SK-N-SH (cell line): ENCODE measurements at regions not wholly inside any gene's neighbourhood (a gene's known extent, or its start where the extent isn't known, plus 50 kb on each side); places are given as distances from the start of the nearest gene placed in this dataset.

ENCODE experiments used
- CTCF ChIA-PET: fragments of 300-600, 350-600 bp; formaldehyde crosslinking; extraction: SDS; loops from one replicate; lab custom pipeline; 2021; lab: Yijun Ruan, JAX
- POLR2A ChIA-PET: fragments of 350-600 bp; sonication (Branson Sonifier 250); formaldehyde crosslinking; extraction: SDS; loops from one replicate; lab custom pipeline; 2020; ENCODE audit warnings: antibody characterized with exemption, inconsistent platforms; lab: Yijun Ruan, JAX
- DNase-seq: peaks from one replicate; pipeline ENCODE4 v3.0.0; 2012
- H2AFZ ChIP-seq: fragments of 200-600 bp; sonication (generic); 2 replicates; pipeline ENCODE4 v1.8.1; 2016; ENCODE audit warnings: antibody characterized with exemption, mild to moderate bottlenecking, low read depth
- H3F3A ChIP-seq: fragments of 200-600 bp; sonication (generic); replicated peaks from 2 replicates; pipeline ENCODE3; 2016; ENCODE audit warnings: antibody characterized with exemption, mild to moderate bottlenecking; ENCODE audit not compliant: insufficient read depth
- H3K27ac ChIP-seq, 2 experiments: fragments of 200-500 bp in 1 of 2; fragments of 200-600 bp in 1 of 2; sonication (Bioruptor generic) in 1 of 2; sonication (generic), shearing (Covaris generic) in 1 of 2; 2 replicates each; pipeline versions ENCODE4 v1.5.1 to v1.6.1; 2014 to 2016; ENCODE audit warnings: low read depth in 2 of 2, inconsistent platforms in 1 of 2, low read length in 1 of 2, mild to moderate bottlenecking in 1 of 2, mixed read lengths in 1 of 2
- H3K27me3 ChIP-seq: fragments of 200-600 bp; sonication (generic), shearing (Covaris generic); 2 replicates; pipeline ENCODE4 v1.6.1; 2016; ENCODE audit warnings: mixed run types; ENCODE audit not compliant: insufficient read depth
- H3K36me3 ChIP-seq, 2 experiments: fragments of 200-500 bp in 1 of 2; fragments of 200-600 bp in 1 of 2; sonication (Bioruptor generic) in 1 of 2; sonication (generic) in 1 of 2; replicated peaks in 1 of 2; 2 replicates each; pipeline versions ENCODE3 to v1.5.1; 2014 to 2016; ENCODE audit warnings: low read length in 1 of 2, mild to moderate bottlenecking in 1 of 2; ENCODE audit not compliant: insufficient read depth in 2 of 2, control insufficient read depth in 1 of 2
- H3K4me1 ChIP-seq, 2 experiments: fragments of 200-500 bp in 1 of 2; fragments of 200-600 bp in 1 of 2; sonication (Bioruptor generic) in 1 of 2; sonication (generic), shearing (Covaris generic) in 1 of 2; 2 replicates each; pipeline versions ENCODE4 v1.5.1 to v1.6.1; 2014 to 2016; ENCODE audit warnings: low read depth in 1 of 2, low read length in 1 of 2, mixed run types in 1 of 2; ENCODE audit not compliant: insufficient read depth in 2 of 2, control insufficient read depth in 1 of 2
- H3K4me2 ChIP-seq: fragments of 200-600 bp; sonication (generic), shearing (Covaris generic); 2 replicates; pipeline ENCODE4 v1.6.1; 2017; ENCODE audit warnings: mixed run types
- H3K4me3 ChIP-seq, 2 experiments: fragments of 200-500 bp in 1 of 2; fragments of 200-600 bp in 1 of 2; sonication (Bioruptor generic) in 1 of 2; sonication (generic), shearing (Covaris generic) in 1 of 2; 2 replicates each; pipeline versions ENCODE4 v1.5.1 to v1.8.1; 2014 to 2016; ENCODE audit warnings: low read depth in 2 of 2, inconsistent platforms in 1 of 2, low read length in 1 of 2, mild to moderate bottlenecking in 1 of 2, mixed read lengths in 1 of 2, moderate library complexity in 1 of 2
- H3K79me2 ChIP-seq: fragments of 200-600 bp; sonication (generic); 2 replicates; pipeline ENCODE4 v1.8.1; 2017; ENCODE audit warnings: mild to moderate bottlenecking; ENCODE audit not compliant: insufficient read depth
- H3K9ac ChIP-seq: fragments of 200-600 bp; sonication (generic); 2 replicates; pipeline ENCODE4 v1.6.1; 2017; ENCODE audit warnings: mixed run types
- H3K9me2 ChIP-seq: fragments of 200-600 bp; sonication (generic); 2 replicates; pipeline ENCODE4 v1.6.1; 2017; ENCODE audit warnings: mixed run types
- H3K9me3 ChIP-seq: fragments of 200-600 bp; sonication (generic); 2 replicates; pipeline ENCODE4 v1.6.1; 2017; ENCODE audit warnings: mixed run types, mild to moderate bottlenecking, moderate library complexity
- H4K20me1 ChIP-seq: fragments of 200-600 bp; sonication (generic); 2 replicates; pipeline ENCODE4 v1.6.1; 2017; ENCODE audit warnings: mild to moderate bottlenecking, mixed run types; ENCODE audit not compliant: insufficient read depth
- EP300 ChIP-seq, 2 experiments: IDR thresholded peaks; 2 replicates each; pipeline versions ENCODE4 v1.4.0 to v1.6.1; 2012; ENCODE audit warnings: borderline replicate concordance in 1 of 2, low read depth in 1 of 2, low read length in 1 of 2
- FOSL2 ChIP-seq: IDR thresholded peaks from 2 replicates; pipeline ENCODE4 v1.4.0; 2012; ENCODE audit warnings: low read depth, mild to moderate bottlenecking, moderate library complexity, borderline replicate concordance
- FOXJ3 ChIP-seq: sonication (generic); formaldehyde crosslinking; IDR thresholded peaks from 2 replicates; pipeline ENCODE4 v1.5.1; 2020; ENCODE audit warnings: mild to moderate bottlenecking, missing genetic modification reagents
- GABPA ChIP-seq: IDR thresholded peaks from 2 replicates; pipeline ENCODE4 v1.4.0; 2012; ENCODE audit warnings: low read depth, mild to moderate bottlenecking
- IRF3 ChIP-seq: fragments of 150-350 bp; IDR thresholded peaks from 2 replicates; pipeline ENCODE4 v1.6.1; 2016; ENCODE audit warnings: mild to moderate bottlenecking, low read depth, low read length
- MXI1 ChIP-seq: IDR thresholded peaks from 2 replicates; pipeline ENCODE4 v1.6.1; 2012; ENCODE audit warnings: mild to moderate bottlenecking, low read depth, low read length, improper control_type of control experiment
- PBX3 ChIP-seq: IDR thresholded peaks from 2 replicates; pipeline ENCODE4; 2012
- RAD21 ChIP-seq: IDR thresholded peaks from 2 replicates; pipeline ENCODE4 v1.6.1; 2012; ENCODE audit warnings: mild to moderate bottlenecking, low read length
- REST ChIP-seq: IDR thresholded peaks from 2 replicates; pipeline ENCODE4 v1.6.1; 2012; ENCODE audit warnings: mild to moderate bottlenecking, low read depth, low read length, moderate library complexity
- SIN3A ChIP-seq: IDR thresholded peaks from 2 replicates; pipeline ENCODE4 v1.6.1; 2012; ENCODE audit warnings: low read depth, mild to moderate bottlenecking, low read length, moderate library complexity, borderline replicate concordance
- WGBS: methylation state at CpG from one replicate; pipeline ENCODE4 v1.1.6; 2017; ENCODE audit warnings: low lambda C conversion rate; 5-methylcytosine and 5-hydroxymethylcytosine counted together
- TF ChIP-seq, protein P1 (sequence below): fragments of 150-350 bp; IDR thresholded peaks from 2 replicates; pipeline ENCODE4 v1.6.1; 2017; ENCODE audit warnings: antibody characterized with exemption, low read length, low read depth, borderline replicate concordance
- TF ChIP-seq, protein P2 (sequence below): IDR thresholded peaks from 2 replicates; pipeline ENCODE4 v1.4.0; 2012; ENCODE audit warnings: low read depth

DNA sequence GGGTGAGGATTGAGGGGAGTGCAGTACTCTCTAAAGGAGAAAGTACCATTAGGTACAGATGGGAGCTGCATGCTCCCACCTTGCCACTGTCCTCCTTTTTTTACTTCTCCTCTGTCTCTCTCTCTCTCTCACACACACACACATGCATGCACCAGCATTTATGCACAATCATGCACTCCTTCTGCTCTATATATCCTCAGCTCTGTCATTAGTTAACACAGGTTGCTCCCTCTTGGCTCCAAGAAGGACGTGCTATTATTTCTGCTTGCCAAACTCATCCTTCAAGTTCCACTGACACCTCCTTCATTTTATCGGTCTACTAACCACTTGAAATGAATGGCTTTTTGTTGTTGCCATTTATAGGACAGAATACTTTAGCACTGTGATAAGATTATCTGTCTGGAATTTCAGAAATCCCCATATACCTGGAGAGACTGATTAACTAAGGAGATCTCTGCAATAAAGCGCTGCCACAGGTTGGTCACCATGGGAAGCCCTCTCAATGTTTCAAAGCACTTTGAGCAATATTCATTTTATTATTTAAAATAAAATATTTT is 178.5 kb upstream of the TRIB2 start:
- no peak for TF ChIP-seq REST
- TF ChIP-seq, protein P1, sequence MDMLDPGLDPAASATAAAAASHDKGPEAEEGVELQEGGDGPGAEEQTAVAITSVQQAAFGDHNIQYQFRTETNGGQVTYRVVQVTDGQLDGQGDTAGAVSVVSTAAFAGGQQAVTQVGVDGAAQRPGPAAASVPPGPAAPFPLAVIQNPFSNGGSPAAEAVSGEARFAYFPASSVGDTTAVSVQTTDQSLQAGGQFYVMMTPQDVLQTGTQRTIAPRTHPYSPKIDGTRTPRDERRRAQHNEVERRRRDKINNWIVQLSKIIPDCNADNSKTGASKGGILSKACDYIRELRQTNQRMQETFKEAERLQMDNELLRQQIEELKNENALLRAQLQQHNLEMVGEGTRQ, result no peak
- TF ChIP-seq, all 33 proteins: peak for 0
- no peak overlapping the region for H3K27ac ChIP-seq
- 86% methylated on average over 3 of the region's 3 CpGs for WGBS
- DNase-seq, result no peak
- H3K9me2 ChIP-seq, result no peaks in the 10 kb centered on the region
- H3K9ac ChIP-seq, result no peak overlapping the region
- H3K4me2 ChIP-seq, result no peak overlapping the region
- POLR2A ChIA-PET, result no interaction called here
- CTCF ChIA-PET, result interaction anchor here (1.3 to 2.7 kb wide), 2 partner anchors 10 to 469 kb away, joined by 4 to 10 read pairs; no protein-coding TSS in a partner anchor
- H3K9me3 ChIP-seq, result no peaks in the 10 kb centered on the region
- peaks cover 2 to 25% of the 10 kb centered on the region in 2 experiments; a peak in 2 of 4 replicates for H3K4me1 ChIP-seq
- H4K20me1 ChIP-seq, result no peaks in the 10 kb centered on the region
- no peak overlapping the region for H2AFZ ChIP-seq
- no peak overlapping the region for H3K4me3 ChIP-seq
- no peaks in the 10 kb centered on the region for H3K27me3 ChIP-seq
- peaks cover 27% of the 10 kb centered on the region for H3F3A ChIP-seq
- H3K36me3 ChIP-seq, result no peaks in the 10 kb centered on the region
- no peaks in the 10 kb centered on the region for H3K79me2 ChIP-seq

- no peak for TF ChIP-seq MXI1
- no peak for TF ChIP-seq PBX3
- TF ChIP-seq IRF3, result no peak
- TF ChIP-seq EP300 (IDR thresholded peaks at IDR 0.05; ENCODE audit: borderline replicate concordance in 1 of 2, low read depth in 1 of 2, low read length in 1 of 2), result no peak
- no peak for TF ChIP-seq RAD21
- TF ChIP-seq FOXJ3 (CRISPR knock-in tag), result no peak
- TF ChIP-seq FOSL2, result no peak
- TF ChIP-seq, protein P2, sequence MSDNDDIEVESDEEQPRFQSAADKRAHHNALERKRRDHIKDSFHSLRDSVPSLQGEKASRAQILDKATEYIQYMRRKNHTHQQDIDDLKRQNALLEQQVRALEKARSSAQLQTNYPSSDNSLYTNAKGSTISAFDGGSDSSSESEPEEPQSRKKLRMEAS, result no peak
- no peak for TF ChIP-seq SIN3A
- no peak for TF ChIP-seq GABPA
- POLR2A ChIA-PET, result no interaction called here
- Histone ChIP-seq H4K20me1 (no peaks in the 10 kb centered on the region), H3K4me1 (peaks cover 7 to 14% of the 10 kb centered on the region in 2 experiments; a peak in 3 of 4 replicates), H3K4me2 (no peak overlapping the region), H3K4me3 (no peak overlapping the region), H2AFZ (no peak overlapping the region), H3K9ac (no peak overlapping the region), H3K79me2 (no peaks in the 10 kb centered on the region), H3K27me3 (no peaks in the 10 kb centered on the region), H3K27ac (no peak overlapping the region), H3K36me3 (no peaks in the 10 kb centered on the region), H3F3A (peaks cover 17% of the 10 kb centered on the region), H3K9me2 (no peaks in the 10 kb centered on the region), H3K9me3 (no peaks in the 10 kb centered on the region)
- no peak for DNase-seq
- WGBS, result 83% methylated on average over 9 of the region's 9 CpGs
- CTCF ChIA-PET, result interaction anchor here (2.7 kb wide), 1 partner anchor 8 kb away, joined by 10 read pairs; no protein-coding TSS in a partner anchor
Observed at GRCh38 chr2:12539336-12539735, 177.4 kb upstream of the TRIB2 start.
